ENCODE measurements at regions not wholly inside any gene's neighbourhood (a gene's known extent, or its start where the extent isn't known, plus 50 kb on each side); places are given as distances from the start of the nearest gene placed in this dataset.

- no peak for TF ChIP-seq ELF4 (IDR thresholded peaks at IDR 0.05)
- no peak for TF ChIP-seq L3MBTL2 (conservative IDR thresholded peaks at IDR 0.05)
- no peak for TF ChIP-seq SUZ12 (IDR thresholded peaks at IDR 0.05)
- no peak for TF ChIP-seq FOXA1 (IDR thresholded peaks at IDR 0.05)
- TF ChIP-seq BHLHE40 (IDR thresholded peaks at IDR 0.05; ENCODE audit: borderline replicate concordance) = no peak
- TF ChIP-seq SP1 (IDR thresholded peaks at IDR 0.05) = no peak
- TF ChIP-seq FOXK2 (IDR thresholded peaks at IDR 0.05) = no peak
- no peak for TF ChIP-seq NFRKB (IDR thresholded peaks at IDR 0.05)
- no peak for TF ChIP-seq PKNOX1 (IDR thresholded peaks at IDR 0.05)
- no peak for TF ChIP-seq ARNT (IDR thresholded peaks at IDR 0.05)
- no peak for TF ChIP-seq ZNF384 (IDR thresholded peaks at IDR 0.05)
Observed at GRCh38 chr6:109897025-109897424, 81.1 kb upstream of the GPR6 start.
